ENCODE measurements at regions not wholly inside any gene's neighbourhood (a gene's known extent, or its start where the extent isn't known, plus 50 kb on each side); places are given as distances from the start of the nearest gene placed in this dataset.

DNA sequence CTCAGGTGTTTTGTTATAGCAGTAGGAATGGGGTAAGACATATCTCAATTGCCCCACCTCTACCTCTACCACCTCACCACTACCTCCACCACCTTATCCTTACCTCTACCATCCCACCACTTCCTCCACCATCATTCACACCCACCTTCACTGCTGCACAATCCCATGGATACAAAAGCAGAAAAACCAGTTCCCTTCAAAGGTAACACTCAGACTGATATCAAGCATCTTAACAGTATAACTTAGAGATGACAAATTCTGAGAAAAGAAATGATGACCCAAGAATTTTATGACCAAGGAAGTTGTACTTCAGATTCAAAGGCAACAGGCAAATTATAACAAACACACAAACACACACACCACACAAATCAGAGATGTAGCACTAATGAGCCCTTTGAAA is 189.4 kb downstream of the NUAK1 start:
- DNase-seq (ENCODE audit: low read depth in 2 of 2): no peak
- TF ChIP-seq, protein P1, sequence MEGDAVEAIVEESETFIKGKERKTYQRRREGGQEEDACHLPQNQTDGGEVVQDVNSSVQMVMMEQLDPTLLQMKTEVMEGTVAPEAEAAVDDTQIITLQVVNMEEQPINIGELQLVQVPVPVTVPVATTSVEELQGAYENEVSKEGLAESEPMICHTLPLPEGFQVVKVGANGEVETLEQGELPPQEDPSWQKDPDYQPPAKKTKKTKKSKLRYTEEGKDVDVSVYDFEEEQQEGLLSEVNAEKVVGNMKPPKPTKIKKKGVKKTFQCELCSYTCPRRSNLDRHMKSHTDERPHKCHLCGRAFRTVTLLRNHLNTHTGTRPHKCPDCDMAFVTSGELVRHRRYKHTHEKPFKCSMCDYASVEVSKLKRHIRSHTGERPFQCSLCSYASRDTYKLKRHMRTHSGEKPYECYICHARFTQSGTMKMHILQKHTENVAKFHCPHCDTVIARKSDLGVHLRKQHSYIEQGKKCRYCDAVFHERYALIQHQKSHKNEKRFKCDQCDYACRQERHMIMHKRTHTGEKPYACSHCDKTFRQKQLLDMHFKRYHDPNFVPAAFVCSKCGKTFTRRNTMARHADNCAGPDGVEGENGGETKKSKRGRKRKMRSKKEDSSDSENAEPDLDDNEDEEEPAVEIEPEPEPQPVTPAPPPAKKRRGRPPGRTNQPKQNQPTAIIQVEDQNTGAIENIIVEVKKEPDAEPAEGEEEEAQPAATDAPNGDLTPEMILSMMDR (IDR thresholded peaks at IDR 0.05; ENCODE audit: low read depth, low read length): no peak
- no peak overlapping the region for H3K4me3 ChIP-seq (replicated peaks in 1 of 2; ENCODE audit: low read depth in 2 of 2, low read length in 2 of 2)

DNA sequence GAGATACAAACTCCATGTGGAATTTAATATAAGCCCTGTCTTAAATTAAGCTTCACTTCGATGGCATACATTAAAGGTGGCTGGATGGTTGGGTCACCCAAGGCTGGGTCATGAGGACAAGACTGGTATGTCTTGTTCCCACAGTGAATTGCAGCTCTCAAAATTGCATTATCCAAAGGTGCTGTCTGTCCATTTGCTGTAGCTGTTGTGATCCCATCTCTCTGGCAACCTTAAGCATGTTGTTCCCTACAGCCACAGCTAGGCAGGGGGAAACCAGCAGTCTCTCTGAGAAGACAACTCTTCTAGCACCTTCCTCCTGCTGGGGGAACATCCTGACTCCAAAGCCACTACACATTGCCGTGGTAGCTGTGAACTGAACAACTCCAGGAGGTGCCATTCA is 187.0 kb downstream of the NUAK1 start:
- DNase-seq (ENCODE audit: low read depth in 2 of 2): no peak
- TF ChIP-seq, protein P1 (IDR thresholded peaks at IDR 0.05; ENCODE audit: low read depth, low read length): no peak

DNA sequence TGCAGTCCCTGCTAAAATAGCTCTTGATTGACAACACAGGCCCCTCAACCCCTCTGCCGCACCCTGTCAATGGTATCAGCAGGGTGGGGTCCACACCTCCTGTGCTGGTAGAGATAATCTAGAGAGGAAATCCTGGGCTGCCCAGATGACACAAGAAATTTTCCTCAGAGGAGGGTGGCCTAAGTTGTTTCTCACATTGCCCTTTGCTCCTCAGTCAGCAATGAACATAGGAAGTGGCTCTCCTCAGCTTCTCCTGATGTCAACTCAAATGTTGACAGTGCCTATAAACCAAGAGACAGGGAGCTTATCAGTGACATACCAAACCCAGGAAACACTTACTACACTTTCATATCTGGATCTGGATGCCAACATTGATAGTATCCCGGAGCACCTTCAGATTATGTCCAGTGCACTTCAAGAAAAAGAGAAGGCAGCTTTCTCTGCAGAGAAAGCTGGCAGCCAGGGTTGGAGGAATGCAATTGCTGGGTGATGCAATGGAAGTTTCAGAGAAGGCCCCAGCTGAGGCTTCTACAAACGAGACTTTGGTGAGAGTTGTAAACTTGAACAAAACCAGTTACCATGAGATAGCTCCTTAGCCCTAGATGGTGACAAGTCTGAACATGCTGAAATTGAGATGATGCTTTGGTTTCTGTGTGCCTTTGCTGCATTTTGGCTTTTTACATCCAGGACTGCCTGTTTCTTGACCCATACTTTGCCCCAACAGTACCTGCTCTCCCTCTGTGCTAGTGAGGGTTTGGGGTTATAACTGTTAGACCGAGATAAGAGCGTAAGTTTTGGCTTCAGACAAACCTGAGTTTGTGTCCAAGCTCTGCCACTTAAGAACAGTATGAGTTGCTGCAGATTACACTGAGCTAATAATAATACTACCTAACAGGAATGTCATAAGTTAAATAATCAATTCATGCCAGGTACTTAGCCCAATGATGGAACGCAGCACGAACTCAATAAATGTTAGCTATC is 183.5 kb downstream of the NUAK1 start:
- H3K4me3 ChIP-seq (replicated peaks in 1 of 2; ENCODE audit: low read depth in 2 of 2, low read length in 2 of 2): no peak overlapping the region
- DNase-seq (ENCODE audit: low read depth in 2 of 2): peak in 1 of 2 donors; percentile 49
- TF ChIP-seq, protein P1 (IDR thresholded peaks at IDR 0.05; ENCODE audit: low read depth, low read length): no peak

More for the DNA sequence above, 187.0 kb downstream of the NUAK1 start:
- no peak overlapping the region for H3K4me3 ChIP-seq (replicated peaks in 1 of 2; ENCODE audit: low read depth in 2 of 2, low read length in 2 of 2)

DNA sequence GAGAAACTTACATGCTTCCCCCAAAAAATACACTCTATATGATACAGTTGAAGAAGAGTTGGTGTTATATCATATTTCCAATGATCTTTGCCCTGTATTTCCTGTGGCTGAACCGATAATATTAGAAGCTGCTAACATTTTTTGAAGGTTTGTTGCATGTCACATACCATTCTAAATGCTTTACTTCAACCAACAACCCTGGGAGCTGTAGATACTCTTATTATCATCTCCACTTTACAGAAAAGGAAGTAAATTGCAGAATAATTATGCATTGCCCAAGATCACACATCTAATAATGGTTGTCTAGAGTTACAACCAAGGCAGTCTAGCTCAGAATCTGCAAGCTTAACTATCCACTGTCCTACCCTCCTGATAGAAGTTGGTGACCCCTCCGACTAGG is 182.8 kb downstream of the NUAK1 start:
- DNase-seq (ENCODE audit: low read depth in 2 of 2): no peak
- TF ChIP-seq, protein P1 (IDR thresholded peaks at IDR 0.05; ENCODE audit: low read depth, low read length): no peak

DNA sequence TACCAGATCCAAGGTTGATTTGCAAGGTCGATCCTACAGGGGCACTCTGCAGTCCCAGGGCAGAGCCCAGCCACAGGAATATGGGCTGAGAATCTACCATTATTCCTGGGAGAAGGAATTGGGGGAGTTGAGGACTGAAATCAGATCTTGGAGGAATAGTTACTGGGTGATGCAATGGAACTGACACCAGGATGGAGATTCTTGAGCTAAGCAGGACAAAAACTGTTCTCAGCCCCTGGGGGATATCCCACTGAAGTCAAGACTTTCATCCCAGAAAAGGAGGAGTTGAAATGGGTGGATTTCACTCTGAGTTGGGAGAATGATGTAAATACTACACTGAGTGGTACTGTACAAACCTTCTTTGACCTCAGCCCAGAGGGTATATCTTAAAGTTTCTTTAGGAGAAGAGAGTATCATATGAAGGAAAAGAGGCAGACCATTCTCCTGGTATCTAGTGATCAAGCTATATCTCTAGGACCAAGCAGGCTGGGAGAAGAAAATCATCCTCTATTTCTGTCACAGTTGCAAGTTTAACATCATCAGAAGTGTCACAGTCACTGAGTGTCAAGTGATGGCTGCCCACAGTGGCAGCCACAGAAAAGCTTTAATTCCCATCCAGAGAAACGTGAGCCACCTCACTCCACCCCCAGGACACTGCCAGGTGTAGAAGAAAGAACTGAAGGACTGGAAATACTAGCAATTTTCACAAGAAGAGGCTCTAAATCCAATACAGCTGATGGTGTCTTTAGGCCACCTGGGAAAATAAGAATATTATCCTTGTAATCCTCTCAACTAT is 181.9 kb downstream of the NUAK1 start:
- DNase-seq (ENCODE audit: low read depth in 2 of 2): no peak
- TF ChIP-seq, protein P1 (IDR thresholded peaks at IDR 0.05; ENCODE audit: low read depth, low read length): no peak
- H3K4me3 ChIP-seq (replicated peaks in 1 of 2; ENCODE audit: low read depth in 2 of 2, low read length in 2 of 2): no peak overlapping the region

More for the DNA sequence above, 182.8 kb downstream of the NUAK1 start:
- no peak overlapping the region for H3K4me3 ChIP-seq (replicated peaks in 1 of 2; ENCODE audit: low read depth in 2 of 2, low read length in 2 of 2)

DNA sequence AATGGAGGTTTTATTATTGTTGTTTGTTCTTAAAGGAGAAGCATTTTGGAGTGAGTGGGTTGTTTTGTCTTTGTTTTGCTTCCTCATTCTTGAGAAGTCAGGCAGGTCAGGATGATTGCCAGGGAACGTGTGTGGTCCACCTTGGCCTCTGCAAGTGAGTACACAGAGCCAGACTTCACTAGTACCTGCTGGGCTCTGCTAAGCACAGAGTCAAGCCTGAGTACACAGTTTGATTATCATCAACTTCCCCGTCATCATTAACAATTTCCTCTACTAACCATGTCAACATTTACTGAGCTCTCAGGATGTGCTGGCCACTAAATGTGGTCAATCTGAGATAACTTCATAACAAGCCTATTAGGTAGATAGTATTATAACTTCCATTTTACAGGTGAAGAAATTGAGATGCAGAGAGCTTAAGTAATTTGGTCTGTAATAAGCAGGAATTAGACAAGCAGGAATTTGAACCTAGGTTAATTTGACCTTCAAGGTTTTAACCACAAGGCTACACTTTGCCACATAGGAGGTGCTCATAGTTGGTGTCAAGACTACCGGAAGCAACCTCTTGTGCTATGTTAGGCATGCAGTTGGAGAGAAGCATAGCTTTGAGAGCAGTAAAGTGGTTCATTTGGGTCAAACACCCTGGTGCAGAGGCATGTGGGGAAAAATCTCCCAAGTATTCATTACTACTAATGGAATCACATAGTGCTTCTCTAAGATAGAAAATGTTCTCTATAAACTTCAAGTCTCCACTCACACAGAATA is 178.3 kb downstream of the NUAK1 start:
- TF ChIP-seq, protein P1 (IDR thresholded peaks at IDR 0.05; ENCODE audit: low read depth, low read length): no peak
- DNase-seq (ENCODE audit: low read depth in 2 of 2): no peak
- H3K4me3 ChIP-seq (replicated peaks in 1 of 2; ENCODE audit: low read depth in 2 of 2, low read length in 2 of 2): no peak overlapping the region
